ENCODE measurements at regions not wholly inside any gene's neighbourhood (a gene's known extent, or its start where the extent isn't known, plus 50 kb on each side); places are given as distances from the start of the nearest gene placed in this dataset.

- DNase-seq: no peak
These were observed 187.8 kb downstream of the MYLK4 start for GRCh38 chr6:2562721-2563451.

GRCh38 chr6:2560917-2561698 lies 189.6 kb downstream of the MYLK4 start:
- no peak for DNase-seq

- no peak for DNase-seq
These were observed 190.4 kb downstream of the MYLK4 start for GRCh38 chr6:2560140-2560818.

- no peak for DNase-seq
These were observed 191.6 kb downstream of the MYLK4 start for GRCh38 chr6:2558861-2559801.

GRCh38 chr6:2558098-2558680 lies 192.5 kb downstream of the MYLK4 start:
- no peak for DNase-seq

- no peak for DNase-seq
These were observed 193.5 kb downstream of the MYLK4 start for GRCh38 chr6:2557181-2557720.

- DNase-seq: no peak
These were observed 194.0 kb downstream of the MYLK4 start for GRCh38 chr6:2556761-2557160.

GRCh38 chr6:2554651-2555260 lies 196.0 kb downstream of the MYLK4 start:
- no peak for DNase-seq

- no peak for DNase-seq
These were observed 198.1 kb downstream of the MYLK4 start for GRCh38 chr6:2552526-2553154.

- DNase-seq: no peak
These were observed 199.0 kb downstream of the MYLK4 start for GRCh38 chr6:2551705-2552104.

- no peak for DNase-seq
These were observed 200.5 kb downstream of the MYLK4 start for GRCh38 chr6:2550247-2550646.

- no peak for DNase-seq
These were observed 200.9 kb downstream of the MYLK4 start for GRCh38 chr6:2549834-2550233.

- no peak for DNase-seq
These were observed 203.4 kb downstream of the MYLK4 start for GRCh38 chr6:2547355-2547754.

- no peak for DNase-seq
These were observed 203.8 kb downstream of the MYLK4 start for GRCh38 chr6:2546901-2547300.

- no peak for DNase-seq
These were observed 205.2 kb downstream of the MYLK4 start for GRCh38 chr6:2545383-2546038.

GRCh38 chr6:2543321-2543720 lies 207.4 kb downstream of the MYLK4 start:
- no peak for DNase-seq

GRCh38 chr6:2542858-2543218 lies 207.9 kb downstream of the MYLK4 start:
- peak; percentile 60 for DNase-seq

- DNase-seq: no peak
These were observed 208.4 kb downstream of the MYLK4 start for GRCh38 chr6:2542101-2542857.

GRCh38 chr6:2536451-2536850 lies 214.3 kb downstream of the MYLK4 start:
- no peak for DNase-seq

- DNase-seq: no peak
These were observed 215.2 kb downstream of the MYLK4 start for GRCh38 chr6:2535506-2535905.

Measured in CD4-positive, alpha-beta T cell treated with Interleukin-4 for 4 hours (primary cell).